ENCODE measurements at regions not wholly inside any gene's neighbourhood (a gene's known extent, or its start where the extent isn't known, plus 50 kb on each side); places are given as distances from the start of the nearest gene placed in this dataset.
"Not testable (repeated sequence)": the region's sequence is repeated elsewhere in the genome, so short reads cannot be mapped to it uniquely, and the experiment has no call there.

DNA sequence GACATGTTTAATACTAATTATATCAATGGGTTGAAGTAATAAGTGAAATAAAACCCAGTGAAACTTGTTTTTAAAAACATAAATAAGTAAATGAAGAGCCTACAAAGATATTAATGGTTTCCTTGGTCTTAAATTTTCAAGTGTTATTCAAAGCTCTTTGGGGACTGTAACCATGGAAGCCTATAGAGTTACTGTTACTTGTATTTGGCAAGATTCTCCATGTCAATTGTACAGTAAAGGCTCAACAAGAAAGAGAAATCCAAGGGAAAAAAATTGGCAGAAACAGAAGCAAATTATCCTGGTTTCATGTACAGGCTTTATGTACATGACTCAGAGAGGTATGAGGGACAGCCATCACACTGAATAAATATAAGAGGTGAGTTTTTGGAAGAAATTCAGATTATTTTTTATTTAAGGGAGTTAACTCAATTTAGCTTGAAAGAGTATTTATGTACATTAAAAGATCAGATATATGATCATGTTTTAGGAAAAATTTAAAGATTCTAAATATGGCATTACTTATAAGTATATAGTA lies 151.1 kb upstream of the HMGA2 start:
- Histone ChIP-seq H2AFZ (ENCODE audit: low read length) (no peak overlapping the region), H3K9me2 (replicated peaks; ENCODE audit: low read length) (no peaks in the 10 kb centered on the region), H3K9ac (ENCODE audit: low read length) (peak overlapping the region; percentile 61), H3K4me2 (ENCODE audit: low read length) (peak overlapping the region; percentile 7), H3K9me3 (ENCODE audit: low read length) (no peaks in the 10 kb centered on the region), H3F3A (ENCODE audit: low read length, unreplicated experiment) (no peaks in the 10 kb centered on the region), H3K27me3 (ENCODE audit: low read length) (no peaks in the 10 kb centered on the region), H4K20me1 (ENCODE audit: low read length) (no peaks in the 10 kb centered on the region), H3K4me1 (ENCODE audit: insufficient read depth, low read length) (peaks cover 51% of the 10 kb centered on the region), H3K4me3 (ENCODE audit: low read length) (no peak overlapping the region), H3K36me3 (ENCODE audit: low read depth, low read length) (no peaks in the 10 kb centered on the region), H3K79me2 (ENCODE audit: low read length) (no peaks in the 10 kb centered on the region), H3K27ac (ENCODE audit: low read length) (peak overlapping the region; percentile 71)
- ATAC-seq (peak; percentile 74), DNase-seq (peak; percentile 59)
- CTCF ChIA-PET: interaction anchor here (0.7 to 1.3 kb wide), 4 partner anchors 39 to 140 kb away, joined by 4 to 9 read pairs (median 7); no protein-coding TSS in a partner anchor
- intact Hi-C loops (cut with micrococcal nuclease): loop anchor here (1.0 to 2.0 kb wide), 6 partner anchors 16 to 414 kb away; no protein-coding TSS in a partner anchor
- no TSS peak for BruUV-seq (replicated peaks)
- POLR2A ChIA-PET (ENCODE audit: unreplicated experiment): interaction anchor here (0.5 to 0.8 kb wide), 4 partner anchors 16 to 250 kb away, joined by 3 to 5 read pairs (median 3); no protein-coding TSS in a partner anchor
- TF ChIP-seq EZH2 (IDR thresholded peaks at IDR 0.05; ENCODE audit: low read length, unreplicated experiment): no peak
- TF ChIP-seq, protein P1, sequence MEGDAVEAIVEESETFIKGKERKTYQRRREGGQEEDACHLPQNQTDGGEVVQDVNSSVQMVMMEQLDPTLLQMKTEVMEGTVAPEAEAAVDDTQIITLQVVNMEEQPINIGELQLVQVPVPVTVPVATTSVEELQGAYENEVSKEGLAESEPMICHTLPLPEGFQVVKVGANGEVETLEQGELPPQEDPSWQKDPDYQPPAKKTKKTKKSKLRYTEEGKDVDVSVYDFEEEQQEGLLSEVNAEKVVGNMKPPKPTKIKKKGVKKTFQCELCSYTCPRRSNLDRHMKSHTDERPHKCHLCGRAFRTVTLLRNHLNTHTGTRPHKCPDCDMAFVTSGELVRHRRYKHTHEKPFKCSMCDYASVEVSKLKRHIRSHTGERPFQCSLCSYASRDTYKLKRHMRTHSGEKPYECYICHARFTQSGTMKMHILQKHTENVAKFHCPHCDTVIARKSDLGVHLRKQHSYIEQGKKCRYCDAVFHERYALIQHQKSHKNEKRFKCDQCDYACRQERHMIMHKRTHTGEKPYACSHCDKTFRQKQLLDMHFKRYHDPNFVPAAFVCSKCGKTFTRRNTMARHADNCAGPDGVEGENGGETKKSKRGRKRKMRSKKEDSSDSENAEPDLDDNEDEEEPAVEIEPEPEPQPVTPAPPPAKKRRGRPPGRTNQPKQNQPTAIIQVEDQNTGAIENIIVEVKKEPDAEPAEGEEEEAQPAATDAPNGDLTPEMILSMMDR (conservative IDR thresholded peaks at IDR 0.05; ENCODE audit: low read depth, low read length): no peak
- no peak for TF ChIP-seq EZH2phosphoT487 (IDR thresholded peaks at IDR 0.05; ENCODE audit: borderline replicate concordance, low read length)

DNA sequence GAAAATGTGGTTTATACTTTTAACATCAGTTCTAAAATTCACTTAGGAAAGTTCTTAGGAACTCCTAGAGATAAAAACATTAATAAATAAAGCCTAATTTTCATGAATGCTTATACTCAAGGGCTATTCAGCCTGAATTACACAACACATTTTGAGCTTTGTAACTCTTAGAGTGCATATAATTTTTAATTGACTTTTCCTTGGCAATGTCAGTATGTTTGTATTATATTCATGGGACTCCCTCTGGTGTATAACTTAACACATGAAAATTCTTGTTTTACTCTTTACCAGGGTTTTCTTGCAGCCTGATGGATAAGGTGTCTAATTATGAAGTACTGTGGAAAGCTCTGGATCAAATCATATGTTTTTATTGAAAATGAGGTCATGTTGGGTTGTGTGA lies 150.6 kb upstream of the HMGA2 start:
- ATAC-seq: peak; percentile 50
- DNase-seq: peak; percentile 32
- Histone ChIP-seq H3K36me3 (ENCODE audit: low read depth, low read length) (no peaks in the 10 kb centered on the region), H3F3A (ENCODE audit: low read length, unreplicated experiment) (no peaks in the 10 kb centered on the region), H3K9me3 (ENCODE audit: low read length) (no peaks in the 10 kb centered on the region), H3K4me3 (ENCODE audit: low read length) (no peak overlapping the region), H3K4me1 (ENCODE audit: insufficient read depth, low read length) (peaks cover 46% of the 10 kb centered on the region), H3K9ac (ENCODE audit: low read length) (peak overlapping the region; percentile 61), H3K27ac (ENCODE audit: low read length) (peak overlapping the region; percentile 71), H2AFZ (ENCODE audit: low read length) (no peak overlapping the region), H3K27me3 (ENCODE audit: low read length) (no peaks in the 10 kb centered on the region), H3K4me2 (ENCODE audit: low read length) (peak overlapping the region; percentile 7), H3K79me2 (ENCODE audit: low read length) (no peaks in the 10 kb centered on the region), H4K20me1 (ENCODE audit: low read length) (no peaks in the 10 kb centered on the region), H3K9me2 (replicated peaks; ENCODE audit: low read length) (no peaks in the 10 kb centered on the region)
- TF ChIP-seq EZH2phosphoT487 (IDR thresholded peaks at IDR 0.05; ENCODE audit: borderline replicate concordance, low read length): no peak
- TF ChIP-seq, protein P1 (conservative IDR thresholded peaks at IDR 0.05; ENCODE audit: low read depth, low read length): peak; percentile 56
- POLR2A ChIA-PET (ENCODE audit: unreplicated experiment): interaction anchor here (0.5 to 0.8 kb wide), 3 partner anchors 16 to 250 kb away, joined by 3 to 5 read pairs (median 3); no protein-coding TSS in a partner anchor
- CTCF ChIA-PET: interaction anchor here (0.7 to 1.3 kb wide), 7 partner anchors 37 to 368 kb away, joined by 3 to 9 read pairs (median 5); no protein-coding TSS in a partner anchor
- intact Hi-C loops (cut with micrococcal nuclease): loop anchor here (1.0 to 2.0 kb wide), 7 partner anchors 16 to 414 kb away; no protein-coding TSS in a partner anchor
- TSS peak; percentile 45 for BruUV-seq (replicated peaks)

DNA sequence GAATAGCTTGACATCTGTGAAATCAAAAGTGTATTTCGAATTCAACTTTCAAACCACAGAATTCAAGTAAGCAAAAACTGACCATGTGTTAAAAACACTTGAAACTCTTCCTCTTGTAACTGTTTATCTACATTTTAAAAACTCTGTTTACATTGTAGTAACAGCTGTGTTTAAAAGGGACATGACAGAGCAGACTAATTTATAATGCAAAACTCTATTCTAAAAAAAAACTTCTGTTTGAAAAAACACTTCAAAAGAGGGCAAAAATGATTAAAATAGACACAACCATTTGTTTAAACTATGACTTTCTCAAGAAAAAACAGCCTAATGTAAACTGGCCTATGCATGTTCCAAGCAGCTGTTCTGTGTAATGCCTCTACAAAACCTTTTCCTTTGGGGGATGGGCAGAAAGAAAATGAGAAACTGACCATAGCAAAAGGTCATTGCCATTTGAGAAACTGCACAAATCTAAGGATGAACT lies 149.1 kb upstream of the HMGA2 start:
- H4K20me1 ChIP-seq (ENCODE audit: low read length): no peaks in the 10 kb centered on the region

DNA sequence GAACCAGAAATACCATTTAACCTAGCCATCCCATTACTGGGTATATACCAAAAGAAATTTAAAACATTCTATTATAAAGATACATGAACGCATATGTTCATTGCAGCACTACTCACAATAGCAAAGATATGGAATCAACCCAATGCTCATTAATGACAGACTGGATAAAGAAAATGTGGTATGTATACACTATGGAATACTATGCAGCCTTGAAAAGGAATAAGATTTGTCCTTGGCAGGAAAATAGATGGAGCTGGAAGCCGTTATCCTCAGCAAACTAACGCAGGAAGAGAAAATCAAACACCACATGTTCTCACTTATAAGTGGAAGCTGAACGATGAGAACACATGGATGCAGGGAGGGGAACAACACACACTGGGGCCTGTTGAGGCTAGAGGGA lies 146.1 kb upstream of the HMGA2 start:
- H3K27ac ChIP-seq (ENCODE audit: low read length); H3F3A ChIP-seq (ENCODE audit: low read length, unreplicated experiment); H3K79me2 ChIP-seq (ENCODE audit: low read length); H3K9me3 ChIP-seq (ENCODE audit: low read length); BruUV-seq (replicated peaks); ATAC-seq; H4K20me1 ChIP-seq (ENCODE audit: low read length); H2AFZ ChIP-seq (ENCODE audit: low read length); H3K4me2 ChIP-seq (ENCODE audit: low read length); H3K27me3 ChIP-seq (ENCODE audit: low read length); H3K9ac ChIP-seq (ENCODE audit: low read length); H3K9me2 ChIP-seq (replicated peaks; ENCODE audit: low read length); CTCF ChIA-PET; H3K4me3 ChIP-seq (ENCODE audit: low read length); intact Hi-C loops (cut with micrococcal nuclease); H3K36me3 ChIP-seq (ENCODE audit: low read depth, low read length); DNase-seq; POLR2A ChIA-PET (ENCODE audit: unreplicated experiment): not testable (repeated sequence)
- H3K4me1 ChIP-seq (ENCODE audit: insufficient read depth, low read length): peaks cover 15% of the 10 kb centered on the region

More for the DNA sequence above, 149.1 kb upstream of the HMGA2 start:
- H3K36me3 ChIP-seq (ENCODE audit: low read depth, low read length): no peaks in the 10 kb centered on the region
- no peak overlapping the region for H3K9ac ChIP-seq (ENCODE audit: low read length)
- peaks cover 37% of the 10 kb centered on the region for H3K4me1 ChIP-seq (ENCODE audit: insufficient read depth, low read length)
- ChIA-PET POLR2A (ENCODE audit: unreplicated experiment) (no interaction called here), CTCF (interaction anchor here (0.9 kb wide), 1 partner anchor 142 kb away, joined by 4 read pairs; no protein-coding TSS in a partner anchor)
- BruUV-seq (replicated peaks): no TSS peak
- H3K79me2 ChIP-seq (ENCODE audit: low read length): no peaks in the 10 kb centered on the region
- no peak overlapping the region for H3K27ac ChIP-seq (ENCODE audit: low read length)
- H3K9me3 ChIP-seq (ENCODE audit: low read length): no peaks in the 10 kb centered on the region
- intact Hi-C loops (cut with micrococcal nuclease): loop anchor here (2.0 kb wide), 1 partner anchor 118 kb away; no protein-coding TSS in a partner anchor
- ATAC-seq (no peak), DNase-seq (no peak)
- no peak overlapping the region for H3K4me3 ChIP-seq (ENCODE audit: low read length)
- no peaks in the 10 kb centered on the region for H3K27me3 ChIP-seq (ENCODE audit: low read length)
- no peak overlapping the region for H2AFZ ChIP-seq (ENCODE audit: low read length)
- TF ChIP-seq EZH2phosphoT487 (IDR thresholded peaks at IDR 0.05; ENCODE audit: borderline replicate concordance, low read length) (no peak), EZH2 (IDR thresholded peaks at IDR 0.05; ENCODE audit: low read length, unreplicated experiment) (no peak)
- TF ChIP-seq, protein P1 (conservative IDR thresholded peaks at IDR 0.05; ENCODE audit: low read depth, low read length): no peak
- H3F3A ChIP-seq (ENCODE audit: low read length, unreplicated experiment): no peaks in the 10 kb centered on the region
- H3K4me2 ChIP-seq (ENCODE audit: low read length): no peak overlapping the region
- H3K9me2 ChIP-seq (replicated peaks; ENCODE audit: low read length): no peaks in the 10 kb centered on the region
